Astrocyte (in vitro differentiated cells and primary cell): ENCODE measurements at regions not wholly inside any gene's neighbourhood (a gene's known extent, or its start where the extent isn't known, plus 50 kb on each side); places are given as distances from the start of the nearest gene placed in this dataset.

Source experiments
- CTCF ChIP-seq: IDR thresholded peaks from 2 replicates; pipeline ENCODE4 v1.5.1; 2011; ENCODE audit warnings: low read depth, mild to moderate bottlenecking, inconsistent platforms, low read length, moderate library complexity; ENCODE audit not compliant: insufficient read depth
- EZH2 ChIP-seq: IDR thresholded peaks from 2 replicates; pipeline ENCODE4 v1.6.1; 2012; ENCODE audit warnings: mild to moderate bottlenecking, low read length, inconsistent platforms; ENCODE audit not compliant: insufficient read depth

GRCh38 chr18:7511106-7511505 is 56.0 kb upstream of the PTPRM start:
- TF ChIP-seq EZH2, result no peak
- TF ChIP-seq CTCF, result no peak
